ENCODE measurements at regions not wholly inside any gene's neighbourhood (a gene's known extent, or its start where the extent isn't known, plus 50 kb on each side); places are given as distances from the start of the nearest gene placed in this dataset.
"Not testable (repeated sequence)": the region's sequence is repeated elsewhere in the genome, so short reads cannot be mapped to it uniquely, and the experiment has no call there.

DNA sequence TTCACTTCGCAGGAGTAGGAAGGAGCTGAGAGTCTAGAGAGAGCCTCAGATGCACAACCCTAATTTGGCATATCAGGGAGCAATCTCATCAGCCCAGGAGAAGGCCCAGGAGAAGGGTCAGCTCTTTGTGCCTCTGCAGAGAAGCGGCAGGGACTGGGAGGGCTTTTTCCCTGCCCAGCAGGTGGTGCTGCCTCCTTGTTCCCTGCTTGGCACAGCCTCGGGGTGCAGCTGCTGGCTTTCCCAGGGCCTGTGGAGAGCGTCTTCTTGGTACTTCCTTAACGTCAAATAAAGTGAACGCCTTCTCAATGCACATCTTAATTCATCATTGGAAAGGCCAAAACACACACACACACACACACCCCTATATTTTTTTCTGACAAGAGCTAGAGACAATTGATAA, 519.3 kb downstream of the GOLGA6L6 start:
- WGBS, 2 experiments (ENCODE audit: extremely low coverage in 1 of 2, insufficient coverage in 1 of 2, insufficient read length in 1 of 2, insufficient replicate concordance in 2 of 2, low coverage in 1 of 2, low lambda C conversion rate in 2 of 2, missing lambda C conversion rate in 1 of 2): 86% methylated on average over 1 of the region's 6 CpGs; no CpG with 5 or more reads in 1 of the 2 experiments
- H3K27me3 ChIP-seq (replicated peaks in 1 of 4; ENCODE audit: control insufficient read depth in 3 of 4, extremely low read depth in 1 of 4, insufficient read depth in 3 of 4, low read length in 3 of 4); H2BK120ac ChIP-seq (replicated peaks; ENCODE audit: low read depth, low read length); H2AFZ ChIP-seq (ENCODE audit: low read length); H3K4me1 ChIP-seq (replicated peaks in 1 of 4; ENCODE audit: control insufficient read depth in 3 of 4, insufficient read depth in 4 of 4, low read length in 3 of 4); H3K4me2 ChIP-seq (ENCODE audit: insufficient read depth in 1 of 2, low read depth in 2 of 2, low read length in 2 of 2); CTCF ChIA-PET (ENCODE audit: partially characterized antibody); H3K23ac ChIP-seq (ENCODE audit: insufficient read length); H3K4me3 ChIP-seq (ENCODE audit: extremely low read depth in 1 of 4, insufficient read depth in 2 of 4, low read depth in 3 of 4, low read length in 4 of 4); H3K23me2 ChIP-seq (ENCODE audit: low read depth, low read length); H3K56ac ChIP-seq (replicated peaks; ENCODE audit: insufficient read length, low read depth, low read length); H2BK5ac ChIP-seq (ENCODE audit: low read depth, low read length); H3K18ac ChIP-seq (ENCODE audit: extremely low read depth, low read length); H4K5ac ChIP-seq (ENCODE audit: insufficient read length, low read depth, low read length); H3K4ac ChIP-seq (replicated peaks; ENCODE audit: insufficient read length, low read depth, low read length); POLR2A ChIA-PET (ENCODE audit: partially characterized antibody); H4K8ac ChIP-seq (ENCODE audit: extremely low read depth, insufficient read depth, low read length); FAIRE-seq; H2BK12ac ChIP-seq (ENCODE audit: low read depth, low read length); H4K20me1 ChIP-seq (replicated peaks in 1 of 2; ENCODE audit: control insufficient read depth in 1 of 2, insufficient read depth in 2 of 2, low read length in 2 of 2); H2AK5ac ChIP-seq (ENCODE audit: low read depth, low read length); H3K79me2 ChIP-seq (ENCODE audit: control insufficient read depth in 1 of 2, insufficient read depth in 2 of 2, low read length in 2 of 2); H3K27ac ChIP-seq (ENCODE audit: low read depth, low read length); H3K36me3 ChIP-seq (ENCODE audit: control insufficient read depth in 2 of 4, insufficient read depth in 4 of 4, low read length in 3 of 4); H2BK20ac ChIP-seq (ENCODE audit: low read length); H2BK15ac ChIP-seq (ENCODE audit: low read length); H4K91ac ChIP-seq (replicated peaks; ENCODE audit: insufficient read length, low read length); H3K79me1 ChIP-seq (ENCODE audit: low read depth, low read length); H3K14ac ChIP-seq (ENCODE audit: insufficient read length); H3K9ac ChIP-seq (replicated peaks in 1 of 4; ENCODE audit: extremely low read depth in 1 of 4, low read depth in 3 of 4, low read length in 3 of 4); DNase-seq (ENCODE audit: low read depth in 1 of 2, low spot score in 2 of 2): not testable (repeated sequence)
- peaks cover 0 to 16% of the 10 kb centered on the region in 2 experiments; a peak in 2 of 4 replicates for H3K9me3 ChIP-seq (ENCODE audit: insufficient read depth in 2 of 2, low read depth in 1 of 2, low read length in 1 of 2)

DNA sequence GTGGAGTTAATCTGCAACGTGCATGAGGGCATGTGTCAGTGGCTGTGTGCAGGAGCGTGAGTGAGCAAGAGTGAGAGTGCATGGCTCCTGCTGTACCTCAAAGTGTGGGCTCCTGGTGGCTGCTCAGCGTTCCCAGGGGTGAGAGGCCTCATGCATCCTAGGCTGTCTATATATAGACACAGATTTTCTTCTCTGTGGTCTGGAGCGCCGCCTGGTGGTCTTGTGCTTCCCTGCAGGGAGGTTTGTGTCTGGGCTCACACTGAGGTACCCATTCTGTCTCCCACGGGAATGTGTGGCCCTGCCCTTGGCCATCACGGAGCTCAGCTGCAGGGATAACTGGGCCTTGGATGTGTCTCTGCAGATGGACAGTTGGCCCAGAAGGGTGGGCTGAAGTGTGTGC, 520.2 kb downstream of the GOLGA6L6 start:
- H2BK5ac ChIP-seq (ENCODE audit: low read depth, low read length); H2BK120ac ChIP-seq (replicated peaks; ENCODE audit: low read depth, low read length); H2BK12ac ChIP-seq (ENCODE audit: low read depth, low read length); H2BK15ac ChIP-seq (ENCODE audit: low read length); H3K79me2 ChIP-seq (ENCODE audit: control insufficient read depth in 1 of 2, insufficient read depth in 2 of 2, low read length in 2 of 2); H2BK20ac ChIP-seq (ENCODE audit: low read length); POLR2A ChIA-PET (ENCODE audit: partially characterized antibody); H3K14ac ChIP-seq (ENCODE audit: insufficient read length); H3K27me3 ChIP-seq (replicated peaks in 1 of 4; ENCODE audit: control insufficient read depth in 3 of 4, extremely low read depth in 1 of 4, insufficient read depth in 3 of 4, low read length in 3 of 4); H3K18ac ChIP-seq (ENCODE audit: extremely low read depth, low read length); H3K23me2 ChIP-seq (ENCODE audit: low read depth, low read length); CTCF ChIA-PET (ENCODE audit: partially characterized antibody); H3K9ac ChIP-seq (replicated peaks in 1 of 4; ENCODE audit: extremely low read depth in 1 of 4, low read depth in 3 of 4, low read length in 3 of 4); H3K4me1 ChIP-seq (replicated peaks in 1 of 4; ENCODE audit: control insufficient read depth in 3 of 4, insufficient read depth in 4 of 4, low read length in 3 of 4); H3K23ac ChIP-seq (ENCODE audit: insufficient read length); H4K8ac ChIP-seq (ENCODE audit: extremely low read depth, insufficient read depth, low read length); H4K91ac ChIP-seq (replicated peaks; ENCODE audit: insufficient read length, low read length); DNase-seq (ENCODE audit: low read depth in 1 of 2, low spot score in 2 of 2); H3K4me3 ChIP-seq (ENCODE audit: extremely low read depth in 1 of 4, insufficient read depth in 2 of 4, low read depth in 3 of 4, low read length in 4 of 4); H4K20me1 ChIP-seq (replicated peaks in 1 of 2; ENCODE audit: control insufficient read depth in 1 of 2, insufficient read depth in 2 of 2, low read length in 2 of 2); H4K5ac ChIP-seq (ENCODE audit: insufficient read length, low read depth, low read length); H2AFZ ChIP-seq (ENCODE audit: low read length); FAIRE-seq; H3K4ac ChIP-seq (replicated peaks; ENCODE audit: insufficient read length, low read depth, low read length); H3K4me2 ChIP-seq (ENCODE audit: insufficient read depth in 1 of 2, low read depth in 2 of 2, low read length in 2 of 2); H2AK5ac ChIP-seq (ENCODE audit: low read depth, low read length); H3K56ac ChIP-seq (replicated peaks; ENCODE audit: insufficient read length, low read depth, low read length); H3K79me1 ChIP-seq (ENCODE audit: low read depth, low read length); H3K36me3 ChIP-seq (ENCODE audit: control insufficient read depth in 2 of 4, insufficient read depth in 4 of 4, low read length in 3 of 4); H3K27ac ChIP-seq (ENCODE audit: low read depth, low read length): not testable (repeated sequence)
- 100% methylated on average over 1 of the region's 7 CpGs; no CpG with 5 or more reads in 1 of the 2 experiments for WGBS, 2 experiments (ENCODE audit: extremely low coverage in 1 of 2, insufficient coverage in 1 of 2, insufficient read length in 1 of 2, insufficient replicate concordance in 2 of 2, low coverage in 1 of 2, low lambda C conversion rate in 2 of 2, missing lambda C conversion rate in 1 of 2)
- H3K9me3 ChIP-seq (ENCODE audit: insufficient read depth in 2 of 2, low read depth in 1 of 2, low read length in 1 of 2): peaks cover 0 to 17% of the 10 kb centered on the region in 2 experiments; a peak in 2 of 4 replicates
